GM23338 (cell line): ENCODE measurements at regions not wholly inside any gene's neighbourhood (a gene's known extent, or its start where the extent isn't known, plus 50 kb on each side); places are given as distances from the start of the nearest gene placed in this dataset.

Experiments used
- ATAC-seq: fragments of 200-7000 bp; cut with Tn5 transposase; 3 replicates; pipeline ENCODE4 v1.9.1; 2020
- DNase-seq: peaks from one replicate; pipeline ENCODE4 v3.0.0-alpha.2; 2015; ENCODE audit warnings: low spot score
- H2AFZ ChIP-seq: fragments of 200-600 bp; sonication (generic); 2 replicates; pipeline ENCODE4 v1.8.0; 2016; ENCODE audit warnings: antibody characterized with exemption, mild to moderate bottlenecking, moderate library complexity
- H3F3A ChIP-seq: fragments of 200-600 bp; sonication (generic); replicated peaks from 2 replicates; pipeline ENCODE4 v1.8.0; 2017; ENCODE audit warnings: antibody characterized with exemption, mixed run types, low read depth
- H3K27ac ChIP-seq: fragments of 200-600 bp; sonication (generic); 2 replicates; pipeline ENCODE4 v1.6.1; 2016; ENCODE audit warnings: low read depth
- H3K27me3 ChIP-seq: fragments of 200-600 bp; sonication (generic); 2 replicates; pipeline ENCODE4 v1.8.0; 2016; ENCODE audit warnings: mild to moderate bottlenecking, mixed run types, moderate library complexity; ENCODE audit not compliant: insufficient read depth
- H3K36me3 ChIP-seq: fragments of 200-600 bp; sonication (generic); 2 replicates; pipeline ENCODE4 v1.8.0; 2016; ENCODE audit warnings: mild to moderate bottlenecking; ENCODE audit not compliant: insufficient read depth
- H3K4me1 ChIP-seq: fragments of 200-600 bp; sonication (generic); 2 replicates; pipeline ENCODE4 v1.8.0; 2016; ENCODE audit warnings: mild to moderate bottlenecking, moderate library complexity; ENCODE audit not compliant: insufficient read depth
- H3K4me2 ChIP-seq: fragments of 200-600 bp; sonication (generic); 2 replicates; pipeline ENCODE4 v1.7.1; 2017; ENCODE audit warnings: mixed run types
- H3K4me3 ChIP-seq: fragments of 200-600 bp; sonication (generic); 2 replicates; pipeline ENCODE4 v1.6.1; 2016; ENCODE audit warnings: mixed run types
- H3K79me2 ChIP-seq: fragments of 200-600 bp; sonication (generic); replicated peaks from 2 replicates; pipeline ENCODE4 v1.8.0; 2017; ENCODE audit warnings: mild to moderate bottlenecking; ENCODE audit not compliant: insufficient read depth
- H3K9me2 ChIP-seq: fragments of 200-600 bp; sonication (generic); 2 replicates; pipeline ENCODE4 v1.8.0; 2017; ENCODE audit not compliant: insufficient read depth
- H4K20me1 ChIP-seq: fragments of 200-600 bp; sonication (generic); replicated peaks from 2 replicates; pipeline ENCODE4 v1.8.0; 2017; ENCODE audit warnings: mild to moderate bottlenecking; ENCODE audit not compliant: insufficient read depth
- H3K27ac Mint-ChIP-seq: 2 replicates; pipeline ENCODE4 v1.8.0; 2020; ENCODE audit warnings: inconsistent platforms, mild to moderate bottlenecking, moderate library complexity, mixed read lengths
- H3K27me3 Mint-ChIP-seq: 3 replicates; pipeline ENCODE4 v1.8.0; 2022; ENCODE audit warnings: low read depth, mild to moderate bottlenecking, moderate library complexity, mixed read lengths, inconsistent platforms; ENCODE audit not compliant: insufficient read depth, poor library complexity
- H3K36me3 Mint-ChIP-seq: 3 replicates; pipeline ENCODE4 v1.8.0; 2021; ENCODE audit warnings: low read depth, mild to moderate bottlenecking, inconsistent platforms, moderate library complexity, mixed read lengths
- H3K4me1 Mint-ChIP-seq: 3 replicates; pipeline ENCODE4 v1.8.0; 2020; ENCODE audit warnings: mild to moderate bottlenecking, inconsistent platforms, mixed read lengths
- H3K4me3 Mint-ChIP-seq: 3 replicates; pipeline ENCODE4 v1.8.0; 2021; ENCODE audit warnings: moderate library complexity, mild to moderate bottlenecking, inconsistent platforms, mixed read lengths
- H3K9me3 Mint-ChIP-seq: 3 replicates; pipeline ENCODE4 v1.8.0; 2020; ENCODE audit warnings: moderate library complexity, mild to moderate bottlenecking, inconsistent platforms, mixed read lengths
- CREB1 ChIP-seq: fragments of 250-450 bp; sonication (Bioruptor Pico); IDR thresholded peaks from 2 replicates; pipeline ENCODE4 v1.5.0; 2020; ENCODE audit warnings: low read depth, mild to moderate bottlenecking, moderate library complexity
- JUNB ChIP-seq: IDR thresholded peaks from one replicate; pipeline ENCODE4 v1.6.1; 2016; ENCODE audit warnings: antibody characterized with exemption; ENCODE audit not compliant: unreplicated experiment
- STAT1 ChIP-seq: IDR thresholded peaks from one replicate; pipeline ENCODE4 v1.6.1; 2016; ENCODE audit warnings: antibody characterized with exemption; ENCODE audit not compliant: unreplicated experiment
- ZNF331 ChIP-seq: fragments of 250-450 bp; sonication (Bioruptor Pico); IDR thresholded peaks from 2 replicates; pipeline ENCODE4 v1.5.0; 2020; ENCODE audit warnings: low read depth, mild to moderate bottlenecking, moderate library complexity
- TF ChIP-seq, protein P1 (sequence below): IDR thresholded peaks from one replicate; pipeline ENCODE4 v1.6.1; 2018; ENCODE audit warnings: antibody characterized with exemption; ENCODE audit not compliant: unreplicated experiment
- TF ChIP-seq, protein P2 (sequence below): fragments of 250-450 bp; sonication (Bioruptor Pico); IDR thresholded peaks from 2 replicates; pipeline ENCODE4 v1.5.0; 2020; ENCODE audit warnings: mild to moderate bottlenecking, moderate library complexity

DNA sequence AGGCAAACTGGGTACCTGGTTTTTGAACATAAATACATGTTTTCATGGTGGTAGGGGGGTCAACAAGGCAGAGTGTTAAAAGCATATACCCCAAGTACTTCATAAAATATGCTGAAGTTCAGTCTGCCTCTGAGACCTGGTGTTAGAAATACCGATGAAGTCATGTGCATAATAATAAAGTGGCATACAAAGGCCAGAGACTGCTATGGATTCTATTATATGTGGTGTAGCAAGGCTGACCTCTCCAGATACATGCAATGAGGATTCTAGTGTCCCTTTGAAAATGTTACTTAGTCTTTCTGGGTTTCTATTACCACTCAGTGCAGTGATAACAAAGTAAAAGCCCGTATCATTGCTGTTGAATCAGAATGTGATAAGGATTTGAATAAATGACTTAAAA lies 487.5 kb upstream of the ZNF608 start:
- TF ChIP-seq ZNF331 (no peak), CREB1 (CRISPR knock-in tag) (no peak)
- no peaks in the 10 kb centered on the region for H3K36me3 ChIP-seq
- no peaks in the 10 kb centered on the region for H3K79me2 ChIP-seq
- no peaks in the 10 kb centered on the region for H3K9me2 ChIP-seq
- no peaks in the 10 kb centered on the region for H4K20me1 ChIP-seq
- H3K36me3 Mint-ChIP-seq, result peaks cover 5% of the 10 kb centered on the region; the same call in 2 of the 3 replicates
- H3K27ac Mint-ChIP-seq, result no peak overlapping the region
- H3K9me3 Mint-ChIP-seq, result peaks cover 3% of the 10 kb centered on the region; the same call in 1 of the 3 replicates
- H3K27ac ChIP-seq, result no peak overlapping the region
- no peak for ATAC-seq
- no peak for DNase-seq
- no peak overlapping the region for H2AFZ ChIP-seq
- H3K27me3 Mint-ChIP-seq, result peaks cover 3% of the 10 kb centered on the region
- no peaks in the 10 kb centered on the region for H3F3A ChIP-seq
- no peak overlapping the region for H3K4me3 Mint-ChIP-seq
- no peaks in the 10 kb centered on the region for H3K27me3 ChIP-seq
- H3K4me1 ChIP-seq, result peaks cover 31% of the 10 kb centered on the region
- no peak overlapping the region for H3K4me3 ChIP-seq
- no peak overlapping the region for H3K4me2 ChIP-seq
- peaks cover 33% of the 10 kb centered on the region for H3K4me1 Mint-ChIP-seq

GRCh38 chr5:125236007-125236406 lies 489.6 kb upstream of the ZNF608 start:
- peak overlapping the region; percentile 71; the same call in 1 of the 2 replicates for H3K27ac Mint-ChIP-seq

More at GRCh38 chr5:125236007-125236406, 489.6 kb upstream of the ZNF608 start:
- Histone ChIP-seq H4K20me1 (no peaks in the 10 kb centered on the region), H3F3A (no peaks in the 10 kb centered on the region), H3K36me3 (no peaks in the 10 kb centered on the region), H3K4me3 (no peak overlapping the region), H3K79me2 (no peaks in the 10 kb centered on the region), H3K27ac (peak overlapping the region; percentile 11; the same call in 1 of the 2 replicates), H3K9me2 (peaks cover 5% of the 10 kb centered on the region; the same call in 1 of the 2 replicates), H3K27me3 (no peaks in the 10 kb centered on the region), H2AFZ (no peak overlapping the region), H3K4me1 (peaks cover 31% of the 10 kb centered on the region), H3K4me2 (no peak overlapping the region)
- no peak overlapping the region for H3K4me3 Mint-ChIP-seq
- H3K4me1 Mint-ChIP-seq, result peaks cover 33% of the 10 kb centered on the region
- peaks cover 6% of the 10 kb centered on the region; the same call in 2 of the 3 replicates for H3K9me3 Mint-ChIP-seq
- peaks cover 3% of the 10 kb centered on the region for H3K27me3 Mint-ChIP-seq
- DNase-seq (peak; percentile 11), ATAC-seq (peak; percentile 78)
- TF ChIP-seq, protein P1, sequence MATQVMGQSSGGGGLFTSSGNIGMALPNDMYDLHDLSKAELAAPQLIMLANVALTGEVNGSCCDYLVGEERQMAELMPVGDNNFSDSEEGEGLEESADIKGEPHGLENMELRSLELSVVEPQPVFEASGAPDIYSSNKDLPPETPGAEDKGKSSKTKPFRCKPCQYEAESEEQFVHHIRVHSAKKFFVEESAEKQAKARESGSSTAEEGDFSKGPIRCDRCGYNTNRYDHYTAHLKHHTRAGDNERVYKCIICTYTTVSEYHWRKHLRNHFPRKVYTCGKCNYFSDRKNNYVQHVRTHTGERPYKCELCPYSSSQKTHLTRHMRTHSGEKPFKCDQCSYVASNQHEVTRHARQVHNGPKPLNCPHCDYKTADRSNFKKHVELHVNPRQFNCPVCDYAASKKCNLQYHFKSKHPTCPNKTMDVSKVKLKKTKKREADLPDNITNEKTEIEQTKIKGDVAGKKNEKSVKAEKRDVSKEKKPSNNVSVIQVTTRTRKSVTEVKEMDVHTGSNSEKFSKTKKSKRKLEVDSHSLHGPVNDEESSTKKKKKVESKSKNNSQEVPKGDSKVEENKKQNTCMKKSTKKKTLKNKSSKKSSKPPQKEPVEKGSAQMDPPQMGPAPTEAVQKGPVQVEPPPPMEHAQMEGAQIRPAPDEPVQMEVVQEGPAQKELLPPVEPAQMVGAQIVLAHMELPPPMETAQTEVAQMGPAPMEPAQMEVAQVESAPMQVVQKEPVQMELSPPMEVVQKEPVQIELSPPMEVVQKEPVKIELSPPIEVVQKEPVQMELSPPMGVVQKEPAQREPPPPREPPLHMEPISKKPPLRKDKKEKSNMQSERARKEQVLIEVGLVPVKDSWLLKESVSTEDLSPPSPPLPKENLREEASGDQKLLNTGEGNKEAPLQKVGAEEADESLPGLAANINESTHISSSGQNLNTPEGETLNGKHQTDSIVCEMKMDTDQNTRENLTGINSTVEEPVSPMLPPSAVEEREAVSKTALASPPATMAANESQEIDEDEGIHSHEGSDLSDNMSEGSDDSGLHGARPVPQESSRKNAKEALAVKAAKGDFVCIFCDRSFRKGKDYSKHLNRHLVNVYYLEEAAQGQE, result no peak
- TF ChIP-seq STAT1 (no peak), JUNB (no peak)
- TF ChIP-seq, protein P2, sequence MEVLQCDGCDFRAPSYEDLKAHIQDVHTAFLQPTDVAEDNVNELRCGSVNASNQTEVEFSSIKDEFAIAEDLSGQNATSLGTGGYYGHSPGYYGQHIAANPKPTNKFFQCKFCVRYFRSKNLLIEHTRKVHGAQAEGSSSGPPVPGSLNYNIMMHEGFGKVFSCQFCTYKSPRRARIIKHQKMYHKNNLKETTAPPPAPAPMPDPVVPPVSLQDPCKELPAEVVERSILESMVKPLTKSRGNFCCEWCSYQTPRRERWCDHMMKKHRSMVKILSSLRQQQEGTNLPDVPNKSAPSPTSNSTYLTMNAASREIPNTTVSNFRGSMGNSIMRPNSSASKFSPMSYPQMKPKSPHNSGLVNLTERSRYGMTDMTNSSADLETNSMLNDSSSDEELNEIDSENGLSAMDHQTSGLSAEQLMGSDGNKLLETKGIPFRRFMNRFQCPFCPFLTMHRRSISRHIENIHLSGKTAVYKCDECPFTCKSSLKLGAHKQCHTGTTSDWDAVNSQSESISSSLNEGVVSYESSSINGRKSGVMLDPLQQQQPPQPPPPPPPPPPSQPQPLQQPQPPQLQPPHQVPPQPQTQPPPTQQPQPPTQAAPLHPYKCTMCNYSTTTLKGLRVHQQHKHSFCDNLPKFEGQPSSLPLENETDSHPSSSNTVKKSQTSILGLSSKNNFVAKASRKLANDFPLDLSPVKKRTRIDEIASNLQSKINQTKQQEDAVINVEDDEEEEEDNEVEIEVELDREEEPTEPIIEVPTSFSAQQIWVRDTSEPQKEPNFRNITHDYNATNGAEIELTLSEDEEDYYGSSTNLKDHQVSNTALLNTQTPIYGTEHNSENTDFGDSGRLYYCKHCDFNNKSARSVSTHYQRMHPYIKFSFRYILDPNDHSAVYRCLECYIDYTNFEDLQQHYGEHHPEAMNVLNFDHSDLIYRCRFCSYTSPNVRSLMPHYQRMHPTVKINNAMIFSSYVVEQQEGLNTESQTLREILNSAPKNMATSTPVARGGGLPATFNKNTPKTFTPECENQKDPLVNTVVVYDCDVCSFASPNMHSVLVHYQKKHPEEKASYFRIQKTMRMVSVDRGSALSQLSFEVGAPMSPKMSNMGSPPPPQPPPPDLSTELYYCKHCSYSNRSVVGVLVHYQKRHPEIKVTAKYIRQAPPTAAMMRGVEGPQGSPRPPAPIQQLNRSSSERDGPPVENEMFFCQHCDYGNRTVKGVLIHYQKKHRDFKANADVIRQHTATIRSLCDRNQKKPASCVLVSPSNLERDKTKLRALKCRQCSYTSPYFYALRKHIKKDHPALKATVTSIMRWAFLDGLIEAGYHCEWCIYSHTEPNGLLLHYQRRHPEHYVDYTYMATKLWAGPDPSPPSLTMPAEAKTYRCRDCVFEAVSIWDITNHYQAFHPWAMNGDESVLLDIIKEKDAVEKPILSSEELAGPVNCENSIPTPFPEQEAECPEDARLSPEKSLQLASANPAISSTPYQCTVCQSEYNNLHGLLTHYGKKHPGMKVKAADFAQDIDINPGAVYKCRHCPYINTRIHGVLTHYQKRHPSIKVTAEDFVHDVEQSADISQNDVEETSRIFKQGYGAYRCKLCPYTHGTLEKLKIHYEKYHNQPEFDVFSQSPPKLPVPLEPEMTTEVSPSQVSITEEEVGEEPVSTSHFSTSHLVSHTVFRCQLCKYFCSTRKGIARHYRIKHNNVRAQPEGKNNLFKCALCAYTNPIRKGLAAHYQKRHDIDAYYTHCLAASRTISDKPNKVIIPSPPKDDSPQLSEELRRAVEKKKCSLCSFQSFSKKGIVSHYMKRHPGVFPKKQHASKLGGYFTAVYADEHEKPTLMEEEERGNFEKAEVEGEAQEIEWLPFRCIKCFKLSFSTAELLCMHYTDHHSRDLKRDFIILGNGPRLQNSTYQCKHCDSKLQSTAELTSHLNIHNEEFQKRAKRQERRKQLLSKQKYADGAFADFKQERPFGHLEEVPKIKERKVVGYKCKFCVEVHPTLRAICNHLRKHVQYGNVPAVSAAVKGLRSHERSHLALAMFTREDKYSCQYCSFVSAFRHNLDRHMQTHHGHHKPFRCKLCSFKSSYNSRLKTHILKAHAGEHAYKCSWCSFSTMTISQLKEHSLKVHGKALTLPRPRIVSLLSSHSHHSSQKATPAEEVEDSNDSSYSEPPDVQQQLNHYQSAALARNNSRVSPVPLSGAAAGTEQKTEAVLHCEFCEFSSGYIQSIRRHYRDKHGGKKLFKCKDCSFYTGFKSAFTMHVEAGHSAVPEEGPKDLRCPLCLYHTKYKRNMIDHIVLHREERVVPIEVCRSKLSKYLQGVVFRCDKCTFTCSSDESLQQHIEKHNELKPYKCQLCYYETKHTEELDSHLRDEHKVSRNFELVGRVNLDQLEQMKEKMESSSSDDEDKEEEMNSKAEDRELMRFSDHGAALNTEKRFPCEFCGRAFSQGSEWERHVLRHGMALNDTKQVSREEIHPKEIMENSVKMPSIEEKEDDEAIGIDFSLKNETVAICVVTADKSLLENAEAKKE, result no peak
- peaks cover 10% of the 10 kb centered on the region; the same call in 2 of the 3 replicates for H3K36me3 Mint-ChIP-seq
